Ovary (tissue), 3 donors: ENCODE measurements at regions not wholly inside any gene's neighbourhood (a gene's known extent, or its start where the extent isn't known, plus 50 kb on each side); places are given as distances from the start of the nearest gene placed in this dataset.

ENCODE experiments used
- CTCF ChIP-seq, 3 donors: fragments of 450-650 bp in 2 of 3; fragments of 200-600 bp in 1 of 3; IDR thresholded peaks; one replicate each; pipeline versions ENCODE4 v1.5.1 to v1.8.0; 2016 to 2022; ENCODE audit warnings: antibody characterized with exemption in 3 of 3, mild to moderate bottlenecking in 1 of 3
- EP300 ChIP-seq: sonication (generic); formaldehyde crosslinking; IDR thresholded peaks from one replicate; pipeline ENCODE4 v1.6.1; 2017; ENCODE audit warnings: antibody characterized with exemption
- donor health status: DM: no; HTN: no; CAD: no.

- TF ChIP-seq CTCF (IDR thresholded peaks at IDR 0.05): no peak
- no peak for TF ChIP-seq EP300
These were observed 66.5 kb upstream of the PSMD7 start for GRCh38 chr16:74230126-74230525.
